IPS-18c (cell line): ENCODE measurements at regions not wholly inside any gene's neighbourhood (a gene's known extent, or its start where the extent isn't known, plus 50 kb on each side); places are given as distances from the start of the nearest gene placed in this dataset.
"Not testable (repeated sequence)": the region's sequence is repeated elsewhere in the genome, so short reads cannot be mapped to it uniquely, and the experiment has no call there.

Experiments used
- H3K4me3 ChIP-seq: 2 replicates; pipeline ENCODE4 v1.7.0; 2013; ENCODE audit warnings: low read depth, mild to moderate bottlenecking, low read length, moderate library complexity; ENCODE audit not compliant: insufficient read depth
- H3K9me3 ChIP-seq: one replicate; pipeline ENCODE4 v1.6.1; 2013; ENCODE audit warnings: mild to moderate bottlenecking, low read length, moderate library complexity; ENCODE audit not compliant: control insufficient read depth, insufficient read depth

DNA sequence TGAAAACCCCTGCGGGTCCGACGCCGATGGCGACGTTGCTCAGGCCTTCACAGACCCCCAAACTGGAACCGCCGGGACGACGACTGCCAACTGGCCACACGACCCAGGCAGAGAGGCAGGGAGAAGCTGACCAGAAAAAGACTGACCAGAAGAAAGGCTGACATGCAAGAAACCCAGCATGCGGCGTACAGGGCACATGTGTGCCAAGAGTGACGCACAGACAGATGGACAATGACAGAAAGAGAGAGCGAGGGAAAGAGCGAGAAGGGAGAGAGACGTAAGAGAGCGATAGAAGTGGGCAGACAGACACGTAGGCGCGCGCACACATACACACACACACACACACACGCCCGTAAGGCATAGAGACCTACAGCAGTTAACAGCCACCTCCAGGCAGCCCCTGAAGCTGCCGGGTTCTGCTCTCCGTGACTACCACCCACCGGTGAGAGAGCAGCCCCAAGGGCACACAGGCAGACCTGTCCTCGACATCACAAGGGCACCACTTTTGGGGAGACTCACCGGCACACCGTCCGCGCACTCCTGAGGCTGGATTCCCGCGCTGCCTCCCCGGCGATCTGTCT is 67.2 kb upstream of the ZNF527 start:
- Histone ChIP-seq H3K9me3 (peaks cover 12% of the 10 kb centered on the region), H3K4me3 (no peak overlapping the region)

DNA sequence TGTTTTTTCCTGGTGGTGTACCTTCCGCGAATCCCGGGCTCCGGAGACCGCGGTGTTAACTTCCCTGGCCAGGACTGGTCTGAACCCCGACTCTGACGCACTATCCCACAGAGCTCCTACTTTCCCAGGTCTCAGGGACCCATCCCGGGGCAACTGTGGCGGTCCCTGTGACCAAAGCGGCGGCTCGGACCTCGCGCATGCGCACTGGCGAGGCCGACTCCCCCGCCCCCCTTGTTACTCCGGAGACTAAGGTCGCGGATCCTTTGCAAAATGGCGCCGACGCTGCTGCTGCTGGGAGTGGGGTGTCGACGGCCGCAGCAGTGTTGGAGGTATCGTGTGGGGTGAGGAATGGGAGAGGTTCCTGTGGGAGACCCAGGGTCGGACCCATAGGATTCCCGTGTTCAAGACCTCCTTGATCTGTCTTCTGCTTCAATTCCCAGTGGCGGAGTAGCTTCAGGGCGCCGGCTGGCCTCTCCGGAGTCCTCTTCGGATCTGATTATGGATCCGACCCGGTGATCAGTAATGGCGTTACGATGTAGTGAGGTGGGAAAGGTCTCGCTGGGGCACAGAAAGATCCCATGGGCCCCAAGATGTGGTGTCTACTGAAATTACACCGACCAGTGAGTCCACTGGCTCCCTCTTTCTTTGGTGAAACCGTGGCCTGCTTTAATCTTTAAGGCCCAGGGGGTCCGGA is 66.6 kb upstream of the ZNF527 start:
- no peak overlapping the region for H3K4me3 ChIP-seq
- peaks cover 12% of the 10 kb centered on the region for H3K9me3 ChIP-seq

DNA sequence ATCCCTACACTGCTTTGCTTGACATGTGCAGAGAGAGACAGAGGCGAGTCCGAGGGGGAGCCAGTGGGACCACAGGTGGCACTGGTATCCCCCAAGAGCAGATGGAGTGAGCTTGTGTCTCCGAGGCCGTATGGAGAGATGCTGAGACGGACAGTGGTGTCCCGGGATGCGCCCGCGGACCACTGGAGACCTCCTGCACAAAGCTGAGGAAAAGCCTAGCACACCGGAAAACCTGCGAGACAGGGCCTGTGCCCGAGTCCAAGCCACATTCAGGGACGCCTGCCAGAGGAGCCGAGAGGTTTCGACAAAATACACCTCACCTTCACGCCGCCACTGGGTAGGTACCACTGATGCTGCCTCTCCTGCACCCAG is 66.0 kb upstream of the ZNF527 start:
- Histone ChIP-seq H3K4me3 (no peak overlapping the region), H3K9me3 (peaks cover 12% of the 10 kb centered on the region)

DNA sequence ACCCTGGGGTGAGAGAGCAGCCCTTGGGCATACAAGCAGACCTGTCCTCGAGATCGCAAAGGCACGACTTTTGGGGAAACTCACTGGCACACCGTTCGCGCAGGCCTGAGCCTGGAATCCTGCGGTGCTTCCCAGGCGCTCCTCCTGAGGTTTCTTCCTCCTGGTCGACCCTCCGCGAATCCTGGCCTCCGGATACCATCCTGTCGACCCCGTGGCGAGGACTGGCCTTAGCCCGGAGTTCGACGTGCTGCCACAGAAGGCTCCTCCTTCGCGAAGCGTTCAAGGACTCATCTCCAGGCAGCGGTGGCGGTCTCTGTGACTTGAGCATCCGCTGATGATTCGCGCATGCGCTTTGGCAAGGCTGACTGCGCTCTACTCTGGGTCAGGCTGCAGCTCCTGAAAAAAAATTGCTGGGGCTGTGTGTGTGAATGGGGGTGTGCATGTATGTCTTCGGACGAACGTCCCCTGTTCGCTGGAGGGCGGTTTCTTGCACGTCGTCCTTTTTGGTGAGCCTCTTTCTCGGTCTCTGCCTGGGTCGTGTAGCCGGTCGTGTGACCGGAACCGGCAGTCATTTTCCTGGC is 64.4 kb upstream of the ZNF527 start:
- Histone ChIP-seq H3K9me3 (peaks cover 12% of the 10 kb centered on the region), H3K4me3 (no peak overlapping the region)

DNA sequence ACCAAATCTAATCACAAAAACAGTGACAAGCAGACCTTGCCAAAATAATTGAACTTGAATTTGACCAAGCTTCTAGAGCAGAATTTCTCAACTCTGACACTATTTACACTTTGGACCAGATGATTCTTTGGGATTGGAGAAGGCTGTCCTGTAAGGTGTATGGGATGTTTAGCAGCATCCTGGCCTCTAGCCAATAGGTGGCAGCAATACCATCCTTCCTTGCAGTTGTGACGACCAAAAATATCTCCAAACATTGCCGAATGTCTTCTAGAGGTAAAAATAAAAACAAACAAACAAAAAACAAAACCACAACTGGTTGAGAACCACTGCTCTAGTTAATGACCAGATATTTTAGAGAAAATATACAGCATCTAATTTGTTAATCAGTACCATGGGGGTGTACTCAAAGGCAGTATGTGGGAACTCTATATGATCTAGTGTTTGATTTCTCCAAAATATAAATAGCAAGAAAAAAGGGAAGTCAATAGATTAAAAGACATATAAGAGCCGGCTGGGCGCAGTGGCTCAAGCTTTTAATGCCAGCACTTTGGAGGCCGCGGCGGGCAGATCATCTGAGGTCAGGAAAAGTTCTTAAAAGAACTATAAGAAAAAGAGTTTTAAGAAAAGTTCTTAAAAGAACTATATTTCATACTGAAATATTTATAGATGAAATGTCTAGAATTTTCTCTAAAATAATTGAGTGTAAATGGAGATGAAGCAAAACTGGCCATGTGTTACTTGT is 60.9 kb upstream of the ZNF527 start:
- Histone ChIP-seq H3K4me3 (no peak overlapping the region), H3K9me3 (peaks cover 7% of the 10 kb centered on the region)

DNA sequence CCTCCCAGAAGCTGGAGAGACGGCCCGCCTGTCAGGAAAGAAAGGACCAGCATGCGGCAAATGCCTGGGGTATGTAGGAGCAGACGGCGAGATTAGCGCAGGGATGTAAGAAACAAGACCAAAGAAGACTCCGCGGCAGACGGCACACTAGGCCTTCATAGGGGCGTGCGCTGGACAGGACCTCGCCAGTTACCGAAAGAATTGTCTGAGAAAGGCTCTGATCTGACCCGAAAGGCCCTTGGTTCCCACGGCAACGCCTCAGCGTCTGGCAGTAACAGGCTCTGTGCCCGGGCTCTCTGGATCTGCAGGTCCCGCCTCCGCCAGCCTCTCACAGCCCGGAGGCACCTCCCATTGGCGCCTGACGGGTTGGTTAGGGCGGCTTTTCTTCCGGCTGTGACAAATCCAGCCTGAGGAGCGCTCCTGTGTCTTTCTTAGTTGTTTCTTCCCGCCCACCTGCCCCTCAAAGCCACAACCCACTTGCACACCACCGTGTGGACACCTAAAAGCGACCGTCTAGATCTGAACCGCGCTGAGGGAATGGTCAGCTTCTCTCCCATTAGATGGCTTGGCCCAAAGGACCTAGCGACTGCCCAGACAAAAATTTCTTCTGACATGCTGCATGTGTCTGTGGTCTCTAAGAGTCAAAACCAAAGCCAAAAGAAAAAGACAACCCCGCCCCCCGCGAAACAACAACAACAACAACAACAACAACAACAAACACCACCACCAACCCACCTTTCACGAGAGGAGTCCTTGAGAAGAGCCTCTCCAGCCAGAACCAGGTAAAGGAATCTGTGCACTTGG is 58.2 kb upstream of the ZNF527 start:
- H3K4me3 ChIP-seq: peak overlapping the region; percentile 36
- H3K9me3 ChIP-seq: not testable (repeated sequence)

DNA sequence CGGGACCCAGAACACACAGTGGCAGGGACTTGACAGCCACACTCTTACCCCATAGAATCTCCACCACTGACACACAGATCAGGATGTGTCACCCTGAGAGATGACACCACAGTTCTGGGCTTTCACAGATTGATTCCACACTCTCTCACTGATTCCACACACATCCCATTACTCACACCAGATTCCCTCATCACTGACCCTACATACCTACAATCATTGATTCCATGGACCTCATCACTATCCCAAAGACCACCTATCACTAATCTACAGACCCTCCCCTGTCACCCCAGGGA is 57.6 kb upstream of the ZNF527 start:
- Histone ChIP-seq H3K9me3 (no peaks in the 10 kb centered on the region), H3K4me3 (no peak overlapping the region)

DNA sequence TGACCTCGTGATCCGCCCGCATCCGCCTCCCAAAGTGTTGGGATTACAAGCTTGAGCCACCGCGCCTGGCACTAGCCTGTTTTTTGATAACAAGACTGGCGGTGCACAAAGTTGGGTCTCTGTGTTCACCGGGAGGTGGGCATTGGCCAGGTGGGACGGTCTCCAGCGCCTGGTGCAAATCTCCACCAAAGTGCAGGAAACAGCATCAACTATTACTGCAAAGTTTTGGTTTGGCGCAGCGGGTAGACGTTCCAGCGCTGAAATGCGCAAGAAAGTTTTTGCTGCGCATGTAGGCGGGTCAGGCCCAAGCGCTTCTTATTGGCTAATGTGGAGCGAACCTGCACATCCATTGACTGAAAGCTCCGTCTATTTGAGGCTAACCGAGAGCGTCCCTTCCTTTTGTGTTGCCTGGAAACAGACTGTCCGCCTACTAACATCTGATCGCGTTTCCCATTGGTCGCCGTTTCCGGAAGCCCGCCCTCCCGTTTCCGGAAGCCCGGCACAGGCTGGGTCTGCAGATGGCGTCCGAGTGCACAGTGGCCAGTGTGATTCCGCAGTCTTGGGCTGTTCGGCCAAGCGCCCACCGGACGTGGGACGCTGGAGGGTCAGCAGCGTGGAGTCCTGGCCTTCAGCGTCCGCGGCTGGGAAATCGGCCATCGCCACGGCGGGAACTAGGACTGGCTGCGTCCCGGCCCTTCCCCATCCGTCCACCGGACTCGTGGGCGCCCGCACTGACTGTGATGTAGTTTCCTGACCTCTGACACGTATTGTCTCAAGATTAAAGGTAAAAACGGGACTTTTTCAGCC is 53.3 kb upstream of the ZNF527 start:
- Histone ChIP-seq H3K4me3 (peak overlapping the region; percentile 80), H3K9me3 (no peaks in the 10 kb centered on the region)

DNA sequence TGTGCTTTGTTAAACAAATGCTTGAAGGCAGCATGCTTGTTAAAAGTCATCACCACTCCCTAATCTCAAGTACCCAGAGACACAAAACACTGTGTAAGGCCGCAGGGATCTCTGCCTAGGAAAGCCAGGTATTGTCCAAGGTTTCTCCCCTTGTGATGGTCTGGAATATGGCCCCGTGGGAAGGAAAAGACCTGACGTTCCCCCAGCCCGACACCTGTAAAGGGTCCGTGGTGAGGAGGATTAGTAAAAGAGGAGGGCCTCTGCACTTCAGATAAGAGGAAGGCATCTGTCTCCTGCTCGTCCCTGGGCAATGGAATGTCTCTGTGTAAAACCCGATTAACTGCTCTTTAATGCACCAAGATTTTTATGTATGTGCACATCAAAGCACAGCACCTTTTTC is 49.9 kb upstream of the ZNF527 start:
- H3K4me3 ChIP-seq: peak overlapping the region; percentile 15; the same call in 1 of the 2 replicates
- not testable (repeated sequence) for H3K9me3 ChIP-seq
